ENCODE measurements at regions not wholly inside any gene's neighbourhood (a gene's known extent, or its start where the extent isn't known, plus 50 kb on each side); places are given as distances from the start of the nearest gene placed in this dataset.

DNA sequence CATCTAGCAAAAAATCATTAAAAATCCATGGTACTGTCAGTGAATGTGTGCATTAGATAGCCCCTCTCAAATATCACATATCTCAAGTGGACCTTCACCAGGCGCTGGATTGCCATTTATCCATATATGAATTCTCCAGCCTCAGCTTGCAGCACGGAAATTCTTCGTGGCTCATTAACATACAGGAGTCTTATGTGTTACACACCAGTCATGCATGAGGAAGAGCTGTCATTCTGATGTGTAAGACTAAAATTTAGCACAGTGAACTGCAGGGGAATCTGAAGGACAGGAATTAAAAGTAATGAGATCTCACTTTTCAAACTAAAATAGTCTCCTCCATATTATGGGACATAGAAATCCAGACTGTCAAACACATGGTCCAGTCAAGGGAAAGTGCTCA is 542.4 kb upstream of the DPP6 start:
- WGBS = 58% methylated on average over 3 of the region's 3 CpGs

GRCh38 chr7:153510674-153511073 is 541.5 kb upstream of the DPP6 start:
- DNase-seq (ENCODE audit: low spot score) = no peak
- H3K27me3 ChIP-seq (ENCODE audit: control insufficient read depth in 4 of 4, insufficient read depth in 4 of 4, low read length in 3 of 4) = no peaks in the 10 kb centered on the region
- peaks cover 0 to 7% (median 2%) of the 10 kb centered on the region in 4 donors for H3K9me3 ChIP-seq (ENCODE audit: control insufficient read depth in 4 of 4, low read length in 3 of 4)
- H3K4me3 ChIP-seq (ENCODE audit: low read depth in 1 of 3, low read length in 3 of 3) = no peak overlapping the region
- TF ChIP-seq YY1 (IDR thresholded peaks at IDR 0.05) = no peak
- no peaks in the 10 kb centered on the region for H3K36me3 ChIP-seq (ENCODE audit: control insufficient read depth in 4 of 4, insufficient read depth in 3 of 4, low read depth in 1 of 4, low read length in 3 of 4)
- H3K4me1 ChIP-seq (ENCODE audit: control insufficient read depth in 4 of 4, insufficient read depth in 4 of 4, low read length in 3 of 4) = no peaks in the 10 kb centered on the region
- 59% methylated on average over 3 of the region's 3 CpGs for WGBS
- H3K27ac ChIP-seq (ENCODE audit: low read depth in 1 of 2, low read length in 2 of 2) = no peak overlapping the region
- no peak overlapping the region for H3K9ac ChIP-seq (ENCODE audit: low read depth in 1 of 2, low read length in 2 of 2)

More for the DNA sequence above, 542.4 kb upstream of the DPP6 start:
- no peak for DNase-seq (ENCODE audit: low spot score)
- TF ChIP-seq TAF1 (conservative IDR thresholded peaks at IDR 0.05) = no peak
- TF ChIP-seq FOXA2 (IDR thresholded peaks at IDR 0.05) = no peak
- TF ChIP-seq, protein P1, sequence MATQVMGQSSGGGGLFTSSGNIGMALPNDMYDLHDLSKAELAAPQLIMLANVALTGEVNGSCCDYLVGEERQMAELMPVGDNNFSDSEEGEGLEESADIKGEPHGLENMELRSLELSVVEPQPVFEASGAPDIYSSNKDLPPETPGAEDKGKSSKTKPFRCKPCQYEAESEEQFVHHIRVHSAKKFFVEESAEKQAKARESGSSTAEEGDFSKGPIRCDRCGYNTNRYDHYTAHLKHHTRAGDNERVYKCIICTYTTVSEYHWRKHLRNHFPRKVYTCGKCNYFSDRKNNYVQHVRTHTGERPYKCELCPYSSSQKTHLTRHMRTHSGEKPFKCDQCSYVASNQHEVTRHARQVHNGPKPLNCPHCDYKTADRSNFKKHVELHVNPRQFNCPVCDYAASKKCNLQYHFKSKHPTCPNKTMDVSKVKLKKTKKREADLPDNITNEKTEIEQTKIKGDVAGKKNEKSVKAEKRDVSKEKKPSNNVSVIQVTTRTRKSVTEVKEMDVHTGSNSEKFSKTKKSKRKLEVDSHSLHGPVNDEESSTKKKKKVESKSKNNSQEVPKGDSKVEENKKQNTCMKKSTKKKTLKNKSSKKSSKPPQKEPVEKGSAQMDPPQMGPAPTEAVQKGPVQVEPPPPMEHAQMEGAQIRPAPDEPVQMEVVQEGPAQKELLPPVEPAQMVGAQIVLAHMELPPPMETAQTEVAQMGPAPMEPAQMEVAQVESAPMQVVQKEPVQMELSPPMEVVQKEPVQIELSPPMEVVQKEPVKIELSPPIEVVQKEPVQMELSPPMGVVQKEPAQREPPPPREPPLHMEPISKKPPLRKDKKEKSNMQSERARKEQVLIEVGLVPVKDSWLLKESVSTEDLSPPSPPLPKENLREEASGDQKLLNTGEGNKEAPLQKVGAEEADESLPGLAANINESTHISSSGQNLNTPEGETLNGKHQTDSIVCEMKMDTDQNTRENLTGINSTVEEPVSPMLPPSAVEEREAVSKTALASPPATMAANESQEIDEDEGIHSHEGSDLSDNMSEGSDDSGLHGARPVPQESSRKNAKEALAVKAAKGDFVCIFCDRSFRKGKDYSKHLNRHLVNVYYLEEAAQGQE (IDR thresholded peaks at IDR 0.05) = no peak
- TF ChIP-seq, protein P2, sequence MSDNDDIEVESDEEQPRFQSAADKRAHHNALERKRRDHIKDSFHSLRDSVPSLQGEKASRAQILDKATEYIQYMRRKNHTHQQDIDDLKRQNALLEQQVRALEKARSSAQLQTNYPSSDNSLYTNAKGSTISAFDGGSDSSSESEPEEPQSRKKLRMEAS (IDR thresholded peaks at IDR 0.05) = no peak
- no peak for TF ChIP-seq CTCF (IDR thresholded peaks at IDR 0.05; ENCODE audit: low read depth, low read length, missing input control)
- no peak for TF ChIP-seq GABPA (IDR thresholded peaks at IDR 0.05 in 1 of 2, conservative IDR thresholded peaks at IDR 0.05 in 1 of 2)
- no peak for TF ChIP-seq RXRA (IDR thresholded peaks at IDR 0.05)
- TF ChIP-seq HNF4G (IDR thresholded peaks at IDR 0.05) = no peak
- TF ChIP-seq, protein P3, sequence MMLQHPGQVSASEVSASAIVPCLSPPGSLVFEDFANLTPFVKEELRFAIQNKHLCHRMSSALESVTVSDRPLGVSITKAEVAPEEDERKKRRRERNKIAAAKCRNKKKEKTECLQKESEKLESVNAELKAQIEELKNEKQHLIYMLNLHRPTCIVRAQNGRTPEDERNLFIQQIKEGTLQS (IDR thresholded peaks at IDR 0.05) = no peak
- TF ChIP-seq NR2F2 (IDR thresholded peaks at IDR 0.05) = no peak
- no peak for TF ChIP-seq RAD21 (IDR thresholded peaks at IDR 0.05)
- no peak for TF ChIP-seq YY1 (IDR thresholded peaks at IDR 0.05)
- TF ChIP-seq JUND (IDR thresholded peaks at IDR 0.05) = no peak
- H3K27ac ChIP-seq (ENCODE audit: low read depth in 1 of 2, low read length in 2 of 2) = no peak overlapping the region
- peaks cover 0 to 3% (median 2%) of the 10 kb centered on the region in 4 donors for H3K9me3 ChIP-seq (ENCODE audit: control insufficient read depth in 4 of 4, low read length in 3 of 4)
- no peaks in the 10 kb centered on the region for H3K27me3 ChIP-seq (ENCODE audit: control insufficient read depth in 4 of 4, insufficient read depth in 4 of 4, low read length in 3 of 4)
- H3K9ac ChIP-seq (ENCODE audit: low read depth in 1 of 2, low read length in 2 of 2) = no peak overlapping the region
- no peak overlapping the region for H3K4me3 ChIP-seq (ENCODE audit: low read depth in 1 of 3, low read length in 3 of 3)
- H3K4me1 ChIP-seq (ENCODE audit: control insufficient read depth in 4 of 4, insufficient read depth in 4 of 4, low read length in 3 of 4) = no peaks in the 10 kb centered on the region
- no peaks in the 10 kb centered on the region for H3K36me3 ChIP-seq (ENCODE audit: control insufficient read depth in 4 of 4, insufficient read depth in 3 of 4, low read depth in 1 of 4, low read length in 3 of 4)

- Histone ChIP-seq H3K36me3 (ENCODE audit: control insufficient read depth in 4 of 4, insufficient read depth in 3 of 4, low read depth in 1 of 4, low read length in 3 of 4) (no peaks in the 10 kb centered on the region), H3K9me3 (ENCODE audit: control insufficient read depth in 4 of 4, low read length in 3 of 4) (peaks cover 0 to 4% (median 0%) of the 10 kb centered on the region in 4 donors), H3K27me3 (ENCODE audit: control insufficient read depth in 4 of 4, insufficient read depth in 4 of 4, low read length in 3 of 4) (no peaks in the 10 kb centered on the region), H3K27ac (ENCODE audit: low read depth in 1 of 2, low read length in 2 of 2) (no peak overlapping the region), H3K9ac (ENCODE audit: low read depth in 1 of 2, low read length in 2 of 2) (no peak overlapping the region), H3K4me1 (ENCODE audit: control insufficient read depth in 4 of 4, insufficient read depth in 4 of 4, low read length in 3 of 4) (no peaks in the 10 kb centered on the region), H3K4me3 (ENCODE audit: low read depth in 1 of 3, low read length in 3 of 3) (no peak overlapping the region)
- TF ChIP-seq ZBTB33 (IDR thresholded peaks at IDR 0.05) = no peak
- TF ChIP-seq, protein P3 (IDR thresholded peaks at IDR 0.05) = no peak
- no peak for TF ChIP-seq RXRA (IDR thresholded peaks at IDR 0.05)
- TF ChIP-seq CTCF (IDR thresholded peaks at IDR 0.05; ENCODE audit: low read depth, low read length, missing input control) = no peak
- no peak for TF ChIP-seq HNF4G (IDR thresholded peaks at IDR 0.05)
- no peak for TF ChIP-seq TAF1 (conservative IDR thresholded peaks at IDR 0.05)
- no peak for TF ChIP-seq JUND (IDR thresholded peaks at IDR 0.05)
- no peak for TF ChIP-seq HNF4A (conservative IDR thresholded peaks at IDR 0.05)
- no peak for TF ChIP-seq GABPA (IDR thresholded peaks at IDR 0.05 in 1 of 2, conservative IDR thresholded peaks at IDR 0.05 in 1 of 2)
- TF ChIP-seq RAD21 (IDR thresholded peaks at IDR 0.05) = no peak
- 82% methylated on average over 5 of the region's 5 CpGs for WGBS
- DNase-seq (ENCODE audit: low spot score) = no peak
These were observed 538.2 kb upstream of the DPP6 start for GRCh38 chr7:153514032-153514431.

Data from liver (tissue), 8 donors.